ENCODE measurements at regions not wholly inside any gene's neighbourhood (a gene's known extent, or its start where the extent isn't known, plus 50 kb on each side); places are given as distances from the start of the nearest gene placed in this dataset.

DNA sequence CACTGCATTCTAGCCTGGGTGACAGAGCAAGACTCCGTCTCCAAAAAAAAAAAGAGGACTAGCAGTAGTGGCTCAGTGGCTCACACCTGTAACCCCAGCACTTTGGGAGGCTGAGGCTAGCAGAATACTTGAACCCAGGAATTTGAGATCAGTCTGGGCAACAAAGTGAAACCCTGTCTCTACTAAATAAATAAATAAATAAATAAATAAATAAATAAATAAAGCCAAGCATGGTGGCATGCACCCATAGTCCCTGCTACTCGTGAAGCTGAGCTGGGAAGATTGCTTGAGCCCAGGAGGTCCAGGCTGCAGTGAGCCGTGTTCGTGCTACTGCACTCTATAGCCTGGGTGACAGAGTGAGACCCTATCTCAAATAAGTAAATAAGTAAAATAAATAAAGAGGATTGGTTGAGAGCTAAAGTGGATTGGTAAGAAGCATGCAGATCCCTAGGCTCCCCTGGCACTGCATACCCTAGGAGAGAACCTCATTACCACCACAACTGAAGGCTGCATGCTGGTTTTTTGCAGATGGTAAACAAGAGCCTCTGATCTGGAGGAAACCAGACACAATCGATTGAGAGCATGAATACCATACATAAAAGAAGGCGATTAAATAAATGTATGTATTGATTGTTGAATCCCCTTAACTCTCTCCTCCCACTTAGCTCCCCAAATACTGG, 163.2 kb downstream of the REEP3 start:
- TF ChIP-seq, protein P1, sequence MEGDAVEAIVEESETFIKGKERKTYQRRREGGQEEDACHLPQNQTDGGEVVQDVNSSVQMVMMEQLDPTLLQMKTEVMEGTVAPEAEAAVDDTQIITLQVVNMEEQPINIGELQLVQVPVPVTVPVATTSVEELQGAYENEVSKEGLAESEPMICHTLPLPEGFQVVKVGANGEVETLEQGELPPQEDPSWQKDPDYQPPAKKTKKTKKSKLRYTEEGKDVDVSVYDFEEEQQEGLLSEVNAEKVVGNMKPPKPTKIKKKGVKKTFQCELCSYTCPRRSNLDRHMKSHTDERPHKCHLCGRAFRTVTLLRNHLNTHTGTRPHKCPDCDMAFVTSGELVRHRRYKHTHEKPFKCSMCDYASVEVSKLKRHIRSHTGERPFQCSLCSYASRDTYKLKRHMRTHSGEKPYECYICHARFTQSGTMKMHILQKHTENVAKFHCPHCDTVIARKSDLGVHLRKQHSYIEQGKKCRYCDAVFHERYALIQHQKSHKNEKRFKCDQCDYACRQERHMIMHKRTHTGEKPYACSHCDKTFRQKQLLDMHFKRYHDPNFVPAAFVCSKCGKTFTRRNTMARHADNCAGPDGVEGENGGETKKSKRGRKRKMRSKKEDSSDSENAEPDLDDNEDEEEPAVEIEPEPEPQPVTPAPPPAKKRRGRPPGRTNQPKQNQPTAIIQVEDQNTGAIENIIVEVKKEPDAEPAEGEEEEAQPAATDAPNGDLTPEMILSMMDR (IDR thresholded peaks at IDR 0.05; ENCODE audit: low read length), result no peak
- no peak for TF ChIP-seq EZH2phosphoT487 (IDR thresholded peaks at IDR 0.05; ENCODE audit: low read length)
- TF ChIP-seq EZH2 (optimal IDR thresholded peaks at IDR 0.05; ENCODE audit: low read depth, low read length), result no peak

Data from MM.1S (cell line).